ENCODE measurements at regions not wholly inside any gene's neighbourhood (a gene's known extent, or its start where the extent isn't known, plus 50 kb on each side); places are given as distances from the start of the nearest gene placed in this dataset.
A peak's percentile ranks its signal among the peaks of the same experiment; 100 is the strongest.

DNA sequence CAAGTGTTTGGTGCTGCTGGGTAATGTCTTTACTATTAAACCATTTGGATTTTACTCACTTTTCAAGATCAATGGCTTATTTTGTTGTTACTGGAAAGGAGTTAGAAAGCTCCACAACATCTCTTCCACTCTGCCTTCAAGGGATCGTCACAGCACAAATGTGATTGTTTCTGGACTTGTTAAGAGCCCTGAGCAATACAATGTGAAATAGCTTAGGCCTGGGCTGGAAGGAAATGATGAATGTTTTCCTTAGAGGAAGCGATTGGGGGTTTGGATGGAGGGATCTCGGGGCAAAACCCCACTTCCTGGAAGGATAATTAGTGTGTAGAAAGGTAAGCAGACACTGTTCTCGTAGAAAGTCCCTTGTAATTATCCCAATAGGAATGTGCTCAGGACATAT lies 59.3 kb upstream of the MYO10 start:
- intact Hi-C loops (cut with DNase I), result no loop called here
- Histone ChIP-seq H3K27ac (no peak overlapping the region), H3K4me3 (no peak overlapping the region), H3K9me3 (no peaks in the 10 kb centered on the region), H3K36me3 (ENCODE audit: insufficient read depth in 1 of 2, low read depth in 1 of 2) (no peaks in the 10 kb centered on the region), H3K4me1 (peaks cover 3% of the 10 kb centered on the region), H3K27me3 (ENCODE audit: insufficient read depth in 3 of 3, low read length in 2 of 3) (no peaks in the 10 kb centered on the region)
- DNase-seq, result no peak
- no peak for ATAC-seq
- 66 to 73% (median 70%) methylated on average over 4 of the region's 4 CpGs for WGBS, 3 donors
- TF ChIP-seq, protein P1, sequence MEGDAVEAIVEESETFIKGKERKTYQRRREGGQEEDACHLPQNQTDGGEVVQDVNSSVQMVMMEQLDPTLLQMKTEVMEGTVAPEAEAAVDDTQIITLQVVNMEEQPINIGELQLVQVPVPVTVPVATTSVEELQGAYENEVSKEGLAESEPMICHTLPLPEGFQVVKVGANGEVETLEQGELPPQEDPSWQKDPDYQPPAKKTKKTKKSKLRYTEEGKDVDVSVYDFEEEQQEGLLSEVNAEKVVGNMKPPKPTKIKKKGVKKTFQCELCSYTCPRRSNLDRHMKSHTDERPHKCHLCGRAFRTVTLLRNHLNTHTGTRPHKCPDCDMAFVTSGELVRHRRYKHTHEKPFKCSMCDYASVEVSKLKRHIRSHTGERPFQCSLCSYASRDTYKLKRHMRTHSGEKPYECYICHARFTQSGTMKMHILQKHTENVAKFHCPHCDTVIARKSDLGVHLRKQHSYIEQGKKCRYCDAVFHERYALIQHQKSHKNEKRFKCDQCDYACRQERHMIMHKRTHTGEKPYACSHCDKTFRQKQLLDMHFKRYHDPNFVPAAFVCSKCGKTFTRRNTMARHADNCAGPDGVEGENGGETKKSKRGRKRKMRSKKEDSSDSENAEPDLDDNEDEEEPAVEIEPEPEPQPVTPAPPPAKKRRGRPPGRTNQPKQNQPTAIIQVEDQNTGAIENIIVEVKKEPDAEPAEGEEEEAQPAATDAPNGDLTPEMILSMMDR (IDR thresholded peaks at IDR 0.05), result no peak

DNA sequence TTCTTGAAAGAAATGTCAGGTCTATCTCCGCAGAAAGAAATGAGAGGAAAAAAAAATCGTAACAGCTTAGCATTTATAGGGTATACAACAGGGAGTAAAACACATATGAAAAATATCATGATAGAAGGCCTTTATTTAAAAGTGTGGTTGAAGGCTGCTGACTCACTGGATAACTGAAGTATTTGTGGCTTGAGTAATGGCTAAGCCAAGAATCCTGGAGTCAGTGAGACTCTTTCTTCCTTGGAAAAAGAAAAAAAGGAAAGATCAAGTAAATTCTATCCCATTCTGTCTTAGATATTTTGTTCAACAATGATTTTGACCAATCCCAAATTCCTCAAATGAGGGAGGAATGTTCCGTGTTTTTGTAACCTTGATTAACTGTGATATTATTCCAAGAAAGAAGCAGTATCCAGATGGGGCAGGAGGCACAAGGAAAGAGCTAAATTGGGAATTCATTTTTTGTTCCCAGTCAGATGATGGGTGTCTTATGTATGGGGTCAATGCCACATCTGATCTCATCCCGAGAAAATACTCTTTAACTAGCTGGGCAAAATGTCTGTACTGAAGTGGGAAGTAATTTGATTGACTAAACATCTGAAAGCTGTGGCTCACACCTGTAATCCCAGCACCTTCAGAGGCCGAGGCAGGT lies 64.3 kb upstream of the MYO10 start:
- DNase-seq (no peak), ATAC-seq (peak in 1 of 4 donors; percentile 32)
- no peaks in the 10 kb centered on the region for H3K9me3 ChIP-seq
- H3K27me3 ChIP-seq (ENCODE audit: insufficient read depth in 3 of 3, low read length in 2 of 3), result no peaks in the 10 kb centered on the region
- 64 to 69% (median 69%) methylated on average over 5 of the region's 5 CpGs for WGBS, 3 donors
- TF ChIP-seq, protein P1 (IDR thresholded peaks at IDR 0.05), result no peak
- H3K4me1 ChIP-seq, result peaks cover 14% of the 10 kb centered on the region
- H3K27ac ChIP-seq, result peak overlapping the region; percentile 1
- no peak overlapping the region for H3K4me3 ChIP-seq
- no peaks in the 10 kb centered on the region for H3K36me3 ChIP-seq (ENCODE audit: insufficient read depth in 1 of 2, low read depth in 1 of 2)
- intact Hi-C loops (cut with DNase I), result loop anchor here in 1 of 2 donors (5.0 kb wide), 1 partner anchor 63 kb away; the partner anchor contains the start of gene MYO10

DNA sequence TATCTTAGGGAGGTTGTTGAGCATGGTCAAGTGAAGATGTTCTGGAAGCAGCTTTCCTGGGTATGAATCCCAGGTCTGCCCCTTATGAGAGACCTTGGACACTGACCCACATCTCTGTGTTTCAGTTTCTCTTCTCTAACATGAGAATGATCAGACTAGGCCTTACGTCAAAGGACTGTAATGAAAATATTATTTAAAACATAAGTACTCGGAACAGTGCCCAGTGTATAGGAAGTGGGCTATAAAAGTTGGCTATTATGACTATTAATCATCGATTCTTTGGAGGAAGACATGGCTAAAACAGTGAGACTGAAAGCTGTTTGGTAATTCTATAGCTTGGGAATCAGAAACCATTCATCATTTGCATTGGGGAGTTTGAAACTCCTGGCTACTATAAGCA lies 65.3 kb upstream of the MYO10 start:
- intact Hi-C loops (cut with DNase I), result loop anchor here in 1 of 2 donors (5.0 kb wide), 1 partner anchor 64 kb away; the partner anchor contains the start of gene MYO10
- no peak for ATAC-seq
- Histone ChIP-seq H3K4me1 (peaks cover 14% of the 10 kb centered on the region), H3K27me3 (ENCODE audit: insufficient read depth in 3 of 3, low read length in 2 of 3) (no peaks in the 10 kb centered on the region), H3K4me3 (no peak overlapping the region), H3K9me3 (no peaks in the 10 kb centered on the region), H3K27ac (no peak overlapping the region), H3K36me3 (ENCODE audit: insufficient read depth in 1 of 2, low read depth in 1 of 2) (no peaks in the 10 kb centered on the region)
- DNase-seq, result no peak
- 72 to 81% (median 74%) methylated on average over 3 of the region's 3 CpGs for WGBS, 3 donors
- TF ChIP-seq, protein P1 (IDR thresholded peaks at IDR 0.05), result no peak

DNA sequence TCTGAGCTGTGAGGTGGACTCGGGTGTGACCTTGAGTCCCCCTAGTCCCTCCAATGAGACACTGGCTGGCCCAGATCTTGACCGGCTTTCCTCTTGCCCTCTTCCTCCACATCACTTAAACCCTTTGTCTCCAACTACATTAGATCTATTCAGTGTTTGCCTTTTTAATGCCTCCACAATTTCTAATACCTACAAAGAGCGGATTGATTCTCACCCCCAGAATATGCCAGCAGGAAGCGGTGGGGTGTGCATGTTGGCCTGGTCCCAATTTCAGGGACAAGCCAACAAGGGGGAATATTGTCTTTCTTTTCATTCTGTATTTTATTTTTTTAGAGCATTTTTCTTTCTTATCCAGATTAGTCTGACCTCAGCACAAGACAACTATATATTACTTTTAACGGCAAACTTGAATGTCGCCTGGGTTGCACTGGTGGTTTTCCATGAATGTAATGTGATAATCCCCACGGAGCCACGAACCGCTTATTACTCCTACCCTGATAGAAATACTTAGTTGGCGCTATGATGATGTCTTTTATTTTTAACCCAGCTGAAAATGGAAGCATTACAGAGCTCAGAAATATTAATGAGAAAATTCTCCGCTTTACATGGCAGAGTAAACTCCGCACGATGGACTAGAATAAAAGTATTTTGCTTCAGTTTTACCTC lies 68.5 kb upstream of the MYO10 start:
- no peaks in the 10 kb centered on the region for H3K36me3 ChIP-seq (ENCODE audit: insufficient read depth in 1 of 2, low read depth in 1 of 2)
- H3K4me3 ChIP-seq, result peak overlapping the region; percentile 41
- TF ChIP-seq, protein P1 (IDR thresholded peaks at IDR 0.05), result no peak
- ATAC-seq, result peak; percentile 73 to 92 (median 86)
- DNase-seq, result no peak
- 21 to 36% (median 24%) methylated on average over 13 of the region's 13 CpGs for WGBS, 3 donors
- H3K4me1 ChIP-seq, result peaks cover 14% of the 10 kb centered on the region
- intact Hi-C loops (cut with DNase I), result loop anchor here in 1 of 2 donors (5.0 kb wide), 1 partner anchor 67 kb away; the partner anchor contains the start of gene MYO10
- H3K9me3 ChIP-seq, result no peaks in the 10 kb centered on the region
- H3K27ac ChIP-seq, result peak overlapping the region; percentile 79
- H3K27me3 ChIP-seq (ENCODE audit: insufficient read depth in 3 of 3, low read length in 2 of 3), result no peaks in the 10 kb centered on the region
